H9 (cell line): ENCODE measurements at regions not wholly inside any gene's neighbourhood (a gene's known extent, or its start where the extent isn't known, plus 50 kb on each side); places are given as distances from the start of the nearest gene placed in this dataset.

Experiments
- DNase-seq: peaks from one replicate; pipeline ENCODE4 v3.0.0-alpha.2; 2017
- H2AFZ ChIP-seq: one replicate; pipeline ENCODE4 v1.6.1; 2013; ENCODE audit warnings: mild to moderate bottlenecking, low read length, control low read depth, moderate library complexity
- H2AK5ac ChIP-seq: 2 replicates; pipeline ENCODE4 v1.6.1; 2013; ENCODE audit warnings: low read length, control low read depth, mixed read lengths; ENCODE audit not compliant: insufficient read length
- H2BK120ac ChIP-seq: one replicate; pipeline ENCODE4 v1.6.1; 2013; ENCODE audit warnings: low read depth, mild to moderate bottlenecking, low read length, control low read depth, inconsistent platforms; ENCODE audit not compliant: poor library complexity, severe bottlenecking
- H2BK12ac ChIP-seq: 2 replicates; pipeline ENCODE4 v1.6.1; 2013; ENCODE audit warnings: low read length, control low read depth, mixed read lengths, low read depth; ENCODE audit not compliant: insufficient read length
- H2BK15ac ChIP-seq: 2 replicates; pipeline ENCODE4 v1.6.1; 2013; ENCODE audit warnings: low read depth, low read length, control low read depth
- H2BK20ac ChIP-seq: one replicate; pipeline ENCODE4 v1.6.1; 2013; ENCODE audit warnings: low read depth, mild to moderate bottlenecking, low read length, control low read depth, inconsistent platforms; ENCODE audit not compliant: poor library complexity, severe bottlenecking
- H2BK5ac ChIP-seq: 2 replicates; pipeline ENCODE4 v1.6.1; 2013; ENCODE audit warnings: low read length, control low read depth, mixed read lengths; ENCODE audit not compliant: insufficient read length
- H3K14ac ChIP-seq: 2 replicates; pipeline ENCODE4 v1.6.1; 2013; ENCODE audit warnings: low read length, control low read depth; ENCODE audit not compliant: insufficient read depth
- H3K18ac ChIP-seq: 2 replicates; pipeline ENCODE4 v1.6.1; 2013; ENCODE audit warnings: low read depth, mild to moderate bottlenecking, mixed read lengths, low read length, control low read depth; ENCODE audit not compliant: insufficient read length
- H3K23ac ChIP-seq: 2 replicates; pipeline ENCODE4 v1.6.1; 2013; ENCODE audit warnings: low read length, control low read depth, mixed read lengths, low read depth; ENCODE audit not compliant: insufficient read length
- H3K23me2 ChIP-seq: 2 replicates; pipeline ENCODE4 v1.6.1; 2013; ENCODE audit warnings: low read depth, mild to moderate bottlenecking, mixed read lengths, low read length, control low read depth; ENCODE audit not compliant: insufficient read length, poor library complexity, severe bottlenecking
- H3K27ac ChIP-seq: 2 replicates; pipeline ENCODE4 v1.5.1; 2013; ENCODE audit warnings: low read length, control low read depth, mixed read lengths, low read depth; ENCODE audit not compliant: insufficient read length
- H3K27me3 ChIP-seq: 2 replicates; pipeline ENCODE4 v1.6.1; 2013; ENCODE audit warnings: low read length, control low read depth, inconsistent platforms; ENCODE audit not compliant: insufficient read depth
- H3K4ac ChIP-seq: 2 replicates; pipeline ENCODE4 v1.6.1; 2013; ENCODE audit warnings: low read depth, mild to moderate bottlenecking, control low read depth, inconsistent platforms, low read length, moderate library complexity
- H3K4me1 ChIP-seq: 2 replicates; pipeline ENCODE4 v1.6.1; 2013; ENCODE audit warnings: low read length, control low read depth, inconsistent platforms; ENCODE audit not compliant: insufficient read depth
- H3K4me2 ChIP-seq: 2 replicates; pipeline ENCODE4 v1.6.1; 2013; ENCODE audit warnings: low read length, control low read depth, mixed read lengths; ENCODE audit not compliant: insufficient read length, insufficient read depth
- H3K56ac ChIP-seq: 2 replicates; pipeline ENCODE4 v1.6.1; 2013; ENCODE audit warnings: low read depth, mild to moderate bottlenecking, mixed read lengths, low read length, control low read depth; ENCODE audit not compliant: insufficient read length
- H3K79me1 ChIP-seq: 2 replicates; pipeline ENCODE4 v1.6.1; 2013; ENCODE audit warnings: low read depth, mild to moderate bottlenecking, moderate library complexity, low read length, control low read depth, inconsistent platforms; ENCODE audit not compliant: insufficient read depth, poor library complexity, severe bottlenecking
- H3K79me2 ChIP-seq: 2 replicates; pipeline ENCODE4 v1.6.1; 2013; ENCODE audit warnings: low read length, control low read depth, inconsistent platforms; ENCODE audit not compliant: insufficient read depth
- H3K9ac ChIP-seq: 2 replicates; pipeline ENCODE4 v1.6.1; 2013; ENCODE audit warnings: low read length, control low read depth, mixed read lengths; ENCODE audit not compliant: insufficient read length; ENCODE audit errors: extremely low read depth
- H3K9me3 ChIP-seq: one replicate; pipeline ENCODE4 v1.6.1; 2013; ENCODE audit warnings: low read depth, low read length, inconsistent platforms; ENCODE audit not compliant: control insufficient read depth
- H3T11ph ChIP-seq: one replicate; pipeline ENCODE4 v1.6.1; 2013; ENCODE audit warnings: mild to moderate bottlenecking, low read length, control low read depth, inconsistent platforms
- H4K20me1 ChIP-seq: one replicate; pipeline ENCODE4 v1.6.1; 2013; ENCODE audit not compliant: control insufficient read depth, insufficient read length, insufficient read depth
- H4K5ac ChIP-seq: 2 replicates; pipeline ENCODE4 v1.6.1; 2013; ENCODE audit warnings: low read depth, mild to moderate bottlenecking, mixed read lengths, low read length, control low read depth; ENCODE audit not compliant: insufficient read length
- H4K8ac ChIP-seq: replicated peaks from 2 replicates; pipeline ENCODE4 v1.6.1; 2013; ENCODE audit warnings: low read length, control low read depth, mixed read lengths, low read depth; ENCODE audit not compliant: insufficient read length
- H4K91ac ChIP-seq: 2 replicates; pipeline ENCODE4 v1.6.1; 2013; ENCODE audit warnings: low read depth, mild to moderate bottlenecking, moderate library complexity, mixed read lengths, low read length, control low read depth; ENCODE audit not compliant: insufficient read length
- H3K27ac Mint-ChIP-seq, 3 experiments: 2 replicates in 2 of 3; 3 replicates in 1 of 3; pipeline ENCODE4 v1.8.0; 2020 to 2021; ENCODE audit warnings: mixed read lengths in 3 of 3, mild to moderate bottlenecking in 1 of 3, moderate library complexity in 1 of 3
- H3K27me3 Mint-ChIP-seq: 2 replicates; pipeline ENCODE4 v1.8.0; 2021; ENCODE audit warnings: low read depth, mild to moderate bottlenecking, moderate library complexity, mixed read lengths
- H3K36me3 Mint-ChIP-seq, 3 experiments: 2 replicates in 2 of 3; 3 replicates in 1 of 3; pipeline ENCODE4 v1.8.0; 2020 to 2021; ENCODE audit warnings: low read depth in 3 of 3, mixed read lengths in 3 of 3; ENCODE audit not compliant: insufficient read depth in 1 of 3
- H3K4me1 Mint-ChIP-seq, 2 experiments: 2 replicates each; pipeline ENCODE4 v1.8.0; 2020; ENCODE audit warnings: mixed read lengths in 2 of 2
- H3K4me3 Mint-ChIP-seq, 2 experiments: 2 replicates in 1 of 2; 3 replicates in 1 of 2; pipeline ENCODE4 v1.8.0; 2020 to 2021; ENCODE audit warnings: mild to moderate bottlenecking in 2 of 2, mixed read lengths in 2 of 2, moderate library complexity in 1 of 2
- H3K9me3 Mint-ChIP-seq, 2 experiments: 2 replicates in 1 of 2; 3 replicates in 1 of 2; pipeline ENCODE4 v1.8.0; 2020; ENCODE audit warnings: mild to moderate bottlenecking in 2 of 2, mixed read lengths in 2 of 2, moderate library complexity in 1 of 2
- CTCF ChIP-seq: fragments of 200-600 bp; sonication (generic); conservative IDR thresholded peaks from 3 replicates; pipeline ENCODE4 v1.8.0; 2021; ENCODE audit warnings: antibody characterized with exemption, mild to moderate bottlenecking
- WGBS: extraction: QIAGEN DNeasy Blood & Tissue Kit; methylation state at CpG from one replicate; pipeline ENCODE4 v1.1.7; 2013; ENCODE audit warnings: missing lambda C conversion rate, low lambda C conversion rate, mixed read lengths; ENCODE audit not compliant: insufficient read length; ENCODE audit errors: extremely low coverage; 5-methylcytosine and 5-hydroxymethylcytosine counted together

GRCh38 chr2:128665113-128665512 lies 346.4 kb upstream of the HS6ST1 start:
- no peak for TF ChIP-seq CTCF
- Histone ChIP-seq H3K4me1 (peaks cover 2% of the 10 kb centered on the region; the same call in 1 of the 2 replicates), H3T11ph (no peak overlapping the region), H2BK15ac (no peak overlapping the region), H2AFZ (no peak overlapping the region), H3K14ac (no peak overlapping the region), H3K79me1 (no peaks in the 10 kb centered on the region), H2BK20ac (no peak overlapping the region), H3K23ac (no peak overlapping the region), H3K4me2 (no peak overlapping the region), H3K27ac (no peak overlapping the region), H2BK12ac (no peak overlapping the region), H3K27me3 (no peaks in the 10 kb centered on the region), H3K56ac (no peak overlapping the region), H3K18ac (no peak overlapping the region), H2BK5ac (no peak overlapping the region), H2BK120ac (no peak overlapping the region), H3K4ac (no peak overlapping the region), H3K23me2 (no peaks in the 10 kb centered on the region), H4K91ac (no peak overlapping the region), H3K79me2 (no peaks in the 10 kb centered on the region), H2AK5ac (no peak overlapping the region), H4K20me1 (no peaks in the 10 kb centered on the region), H3K9me3 (no peaks in the 10 kb centered on the region), H3K9ac (no peak overlapping the region), H4K5ac (no peak overlapping the region), H4K8ac (no peak overlapping the region)
- H3K27me3 Mint-ChIP-seq = peaks cover 8% of the 10 kb centered on the region
- WGBS = no CpG with 5 or more reads among the region's 4 CpGs
- no peak overlapping the region for H3K4me3 Mint-ChIP-seq
- DNase-seq = no peak
- peaks cover 9 to 14% of the 10 kb centered on the region in 2 experiments for H3K4me1 Mint-ChIP-seq
- H3K27ac Mint-ChIP-seq = peak overlapping the region in 2 of 3 experiments; percentile 31 to 63; a peak in 2 of 7 replicates
- no peaks in the 10 kb centered on the region; a peak in 2 of 7 replicates for H3K36me3 Mint-ChIP-seq
- no peaks in the 10 kb centered on the region for H3K9me3 Mint-ChIP-seq
